Activated CD4-positive, alpha-beta T cell treated with anti-CD3 and anti-CD28 coated beads, Interleukin-2, amount 10 ng/mL, durations not matched to agents 24 days and 14 days (primary cell): ENCODE measurements at regions not wholly inside any gene's neighbourhood (a gene's known extent, or its start where the extent isn't known, plus 50 kb on each side); places are given as distances from the start of the nearest gene placed in this dataset.

ENCODE experiments used
- DNase-seq: peaks from one replicate; pipeline ENCODE4 v3.0.0; 2022
- H3K27ac Mint-ChIP-seq: one replicate; pipeline ENCODE4 v1.8.0; 2022; ENCODE audit warnings: mild to moderate bottlenecking, mixed read lengths
- H3K27me3 Mint-ChIP-seq: one replicate; pipeline ENCODE4 v1.8.0; 2022; ENCODE audit warnings: mixed read lengths
- H3K36me3 Mint-ChIP-seq: one replicate; pipeline ENCODE4 v1.8.0; 2022; ENCODE audit warnings: low read depth, mild to moderate bottlenecking, mixed read lengths
- H3K4me1 Mint-ChIP-seq: one replicate; pipeline ENCODE4 v1.8.0; 2021; ENCODE audit warnings: mixed read lengths
- H3K4me3 Mint-ChIP-seq: one replicate; pipeline ENCODE4 v1.8.0; 2022; ENCODE audit warnings: mild to moderate bottlenecking, moderate library complexity, mixed read lengths
- H3K9me3 Mint-ChIP-seq: one replicate; pipeline ENCODE4 v1.8.0; 2021; ENCODE audit warnings: mixed read lengths
- intact Hi-C: fragments of 100-400 bp; cut with micrococcal nuclease; formaldehyde crosslinking; loops from one replicate; pipeline ENCODE4 v1.15.1; 2023

GRCh38 chr2:118492335-118492734, 355.1 kb downstream of the EN1 start:
- no peaks in the 10 kb centered on the region for H3K36me3 Mint-ChIP-seq
- H3K4me1 Mint-ChIP-seq, result no peaks in the 10 kb centered on the region
- no peaks in the 10 kb centered on the region for H3K27me3 Mint-ChIP-seq
- H3K4me3 Mint-ChIP-seq, result no peak overlapping the region
- no peaks in the 10 kb centered on the region for H3K9me3 Mint-ChIP-seq
- no peak for DNase-seq
- H3K27ac Mint-ChIP-seq, result no peak overlapping the region
- intact Hi-C loops, result no loop called here

DNA sequence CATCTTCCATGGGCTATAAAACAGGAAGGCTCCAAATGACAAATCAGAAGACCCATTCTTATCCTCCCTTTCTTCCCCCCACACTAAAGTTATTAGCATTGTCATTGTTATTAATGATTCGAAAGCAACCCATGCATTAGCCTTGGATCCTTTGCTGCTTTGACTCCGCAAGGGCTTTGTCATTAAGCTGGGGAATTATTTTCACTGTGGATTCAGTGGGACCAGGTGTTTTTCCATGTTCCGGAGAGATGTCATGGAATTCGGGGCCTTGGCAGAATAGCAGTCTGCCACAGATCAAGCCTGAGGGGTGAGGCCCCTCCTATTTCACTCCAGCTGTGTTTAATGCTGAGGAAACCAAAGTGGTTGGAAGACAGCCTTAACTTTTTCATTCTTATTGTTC, 357.1 kb downstream of the EN1 start:
- H3K36me3 Mint-ChIP-seq, result no peaks in the 10 kb centered on the region
- no peaks in the 10 kb centered on the region for H3K9me3 Mint-ChIP-seq

GRCh38 chr2:118489712-118490299, 357.6 kb downstream of the EN1 start:
- no peaks in the 10 kb centered on the region for H3K4me1 Mint-ChIP-seq
- H3K4me3 Mint-ChIP-seq, result no peak overlapping the region
- intact Hi-C loops, result no loop called here
- H3K36me3 Mint-ChIP-seq, result no peaks in the 10 kb centered on the region
- no peaks in the 10 kb centered on the region for H3K27me3 Mint-ChIP-seq
- no peaks in the 10 kb centered on the region for H3K9me3 Mint-ChIP-seq
- H3K27ac Mint-ChIP-seq, result no peak overlapping the region
- DNase-seq, result no peak

More for the DNA sequence above, 357.1 kb downstream of the EN1 start:
- no peak for DNase-seq
- no peak overlapping the region for H3K4me3 Mint-ChIP-seq
- intact Hi-C loops, result no loop called here
- no peak overlapping the region for H3K27ac Mint-ChIP-seq
- H3K27me3 Mint-ChIP-seq, result no peaks in the 10 kb centered on the region
- H3K4me1 Mint-ChIP-seq, result no peaks in the 10 kb centered on the region

GRCh38 chr2:118481299-118481698, 366.1 kb downstream of the EN1 start:
- Mint-ChIP-seq H3K4me3 (no peak overlapping the region), H3K9me3 (no peaks in the 10 kb centered on the region), H3K27ac (no peak overlapping the region), H3K27me3 (peaks cover 3% of the 10 kb centered on the region), H3K36me3 (no peaks in the 10 kb centered on the region), H3K4me1 (no peaks in the 10 kb centered on the region)
- intact Hi-C loops, result no loop called here
- no peak for DNase-seq

DNA sequence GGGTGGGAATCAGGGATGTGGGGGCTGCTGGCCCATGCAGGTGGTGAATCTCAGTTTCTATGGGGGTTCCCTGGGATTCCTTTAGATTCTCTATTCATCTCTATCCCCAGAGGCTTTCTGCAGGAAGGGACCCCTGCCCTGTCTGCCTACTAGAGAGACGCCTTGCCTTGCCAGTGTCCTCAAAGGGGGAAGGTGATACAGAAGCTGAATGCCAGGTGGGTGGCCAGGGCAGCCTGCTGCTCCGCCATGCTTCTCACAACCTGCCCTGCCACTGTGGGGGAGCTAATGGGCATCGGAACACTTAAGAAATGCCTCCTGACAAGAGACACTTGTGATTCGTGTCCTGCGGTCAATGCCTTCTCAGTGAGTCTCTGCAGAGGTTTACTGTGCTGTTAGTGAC, 368.4 kb downstream of the EN1 start:
- intact Hi-C loops, result no loop called here
- H3K36me3 Mint-ChIP-seq, result no peaks in the 10 kb centered on the region

GRCh38 chr2:118477111-118477862, 370.2 kb downstream of the EN1 start:
- H3K27ac Mint-ChIP-seq, result no peak overlapping the region
- no peak for DNase-seq
- peaks cover 3% of the 10 kb centered on the region for H3K27me3 Mint-ChIP-seq
- H3K36me3 Mint-ChIP-seq, result no peaks in the 10 kb centered on the region
- H3K4me3 Mint-ChIP-seq, result no peak overlapping the region
- intact Hi-C loops, result no loop called here
- H3K4me1 Mint-ChIP-seq, result no peaks in the 10 kb centered on the region
- H3K9me3 Mint-ChIP-seq, result no peaks in the 10 kb centered on the region

More for the DNA sequence above, 368.4 kb downstream of the EN1 start:
- DNase-seq, result no peak
- Mint-ChIP-seq H3K9me3 (no peaks in the 10 kb centered on the region), H3K27me3 (peaks cover 3% of the 10 kb centered on the region), H3K27ac (no peak overlapping the region), H3K4me1 (no peaks in the 10 kb centered on the region), H3K4me3 (no peak overlapping the region)

DNA sequence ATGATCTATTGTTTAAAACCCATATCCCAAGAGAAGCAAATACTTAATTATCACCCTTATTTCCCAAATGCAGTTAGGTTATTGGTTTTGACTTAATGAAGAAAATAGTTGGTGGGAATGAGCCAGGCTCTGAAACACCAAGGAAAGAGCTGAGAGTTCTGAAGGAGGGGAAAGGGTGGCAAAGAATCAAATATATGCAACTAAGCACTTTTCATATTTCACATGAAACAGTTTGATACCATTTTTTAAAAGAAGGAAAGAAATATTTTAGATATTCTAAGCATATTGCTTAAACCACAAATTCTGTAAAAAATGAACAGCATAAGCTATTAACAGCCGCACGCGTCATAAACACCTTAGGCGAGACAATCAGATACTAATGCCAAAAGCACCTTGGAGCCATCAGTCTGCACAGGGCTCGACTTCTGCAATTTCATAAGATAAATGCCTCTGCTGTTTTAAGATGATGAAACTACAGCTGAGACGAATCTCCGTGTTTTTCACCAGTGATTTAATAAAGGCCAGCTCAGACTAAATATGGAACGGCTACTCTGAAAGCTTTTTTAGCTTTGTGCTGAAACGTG, 371.7 kb downstream of the EN1 start:
- H3K9me3 Mint-ChIP-seq, result no peaks in the 10 kb centered on the region
- intact Hi-C loops, result no loop called here

GRCh38 chr2:118474541-118474920, 372.9 kb downstream of the EN1 start:
- no peaks in the 10 kb centered on the region for H3K4me1 Mint-ChIP-seq
- H3K27ac Mint-ChIP-seq, result no peak overlapping the region
- no peak overlapping the region for H3K4me3 Mint-ChIP-seq
- no peaks in the 10 kb centered on the region for H3K27me3 Mint-ChIP-seq
- no peaks in the 10 kb centered on the region for H3K9me3 Mint-ChIP-seq
- no peak for DNase-seq
- intact Hi-C loops, result no loop called here
- no peaks in the 10 kb centered on the region for H3K36me3 Mint-ChIP-seq

More for the DNA sequence above, 371.7 kb downstream of the EN1 start:
- Mint-ChIP-seq H3K27ac (no peak overlapping the region), H3K27me3 (no peaks in the 10 kb centered on the region), H3K36me3 (no peaks in the 10 kb centered on the region), H3K4me1 (no peaks in the 10 kb centered on the region), H3K4me3 (no peak overlapping the region)
- DNase-seq, result no peak

- Mint-ChIP-seq H3K9me3 (no peaks in the 10 kb centered on the region), H3K27me3 (peaks cover 3% of the 10 kb centered on the region), H3K4me3 (no peak overlapping the region), H3K36me3 (no peaks in the 10 kb centered on the region), H3K27ac (no peak overlapping the region), H3K4me1 (no peaks in the 10 kb centered on the region)
- intact Hi-C loops, result no loop called here
- DNase-seq, result no peak
These were observed 373.5 kb downstream of the EN1 start for GRCh38 chr2:118473846-118474540.

DNA sequence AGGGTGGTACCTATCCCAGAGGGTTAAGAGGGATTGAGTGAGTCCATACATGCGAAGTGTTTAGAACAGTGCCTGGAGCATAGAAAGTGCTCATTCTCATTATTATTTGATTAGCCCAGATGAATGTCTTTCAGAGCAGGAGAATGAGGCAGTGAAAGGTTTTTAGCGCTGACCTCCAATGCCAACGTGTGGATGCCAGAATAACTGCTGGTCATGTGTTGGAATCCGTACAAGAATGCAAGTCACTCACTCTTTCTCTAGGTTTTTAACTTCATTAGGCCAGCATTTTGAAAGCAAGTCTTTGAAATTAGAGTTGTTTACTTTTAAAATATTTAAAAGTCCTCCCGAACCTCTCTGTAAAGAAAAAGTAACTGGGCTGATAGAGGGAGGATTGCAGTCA, 374.2 kb downstream of the EN1 start:
- H3K4me1 Mint-ChIP-seq, result no peaks in the 10 kb centered on the region
- no peak overlapping the region for H3K27ac Mint-ChIP-seq
- intact Hi-C loops, result no loop called here
- H3K9me3 Mint-ChIP-seq, result no peaks in the 10 kb centered on the region
- H3K27me3 Mint-ChIP-seq, result peaks cover 4% of the 10 kb centered on the region
- no peaks in the 10 kb centered on the region for H3K36me3 Mint-ChIP-seq
- no peak overlapping the region for H3K4me3 Mint-ChIP-seq
- DNase-seq, result no peak

DNA sequence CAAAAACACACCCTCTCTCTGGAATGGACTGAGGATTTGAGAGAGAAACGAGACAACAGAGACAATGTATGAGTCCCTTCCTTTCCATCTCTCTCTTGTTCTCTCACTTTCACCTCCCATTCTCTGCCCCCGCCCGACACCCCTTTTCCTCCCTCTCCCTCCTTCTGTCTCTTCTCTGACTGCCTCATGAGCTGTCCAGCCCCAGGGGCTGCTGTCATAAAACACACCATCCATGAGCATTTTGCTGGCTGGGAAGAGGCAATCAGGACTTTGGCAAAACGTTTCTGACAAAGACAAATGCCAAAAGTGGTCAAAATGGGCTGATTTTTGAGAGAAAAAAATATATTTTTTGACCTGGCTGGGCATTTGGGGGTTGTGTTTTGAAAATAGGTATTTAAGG, 377.2 kb downstream of the EN1 start:
- H3K4me1 Mint-ChIP-seq, result no peaks in the 10 kb centered on the region

DNA sequence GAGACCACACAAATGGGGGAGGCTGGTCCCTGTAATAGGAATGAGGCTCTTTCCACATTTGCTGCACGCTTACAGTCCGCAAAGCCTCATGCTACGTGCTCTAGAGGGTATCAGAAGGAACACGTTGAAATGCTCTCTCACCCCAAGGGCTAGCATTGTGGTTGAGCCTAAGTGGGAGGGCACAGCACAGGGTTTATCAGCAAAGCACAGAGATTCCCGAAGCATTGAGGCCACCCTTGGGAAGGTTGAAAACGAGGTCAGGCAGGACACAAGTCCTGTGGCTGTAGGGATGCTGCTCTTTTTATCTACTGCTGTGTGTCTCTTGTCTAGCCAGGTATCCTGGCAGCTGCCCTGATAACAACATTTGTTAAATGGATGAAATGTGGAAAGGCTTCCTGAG, 378.3 kb downstream of the EN1 start:
- H3K36me3 Mint-ChIP-seq, result no peaks in the 10 kb centered on the region
- no peak for DNase-seq
- no peaks in the 10 kb centered on the region for H3K4me1 Mint-ChIP-seq
- H3K27me3 Mint-ChIP-seq, result peaks cover 6% of the 10 kb centered on the region
- H3K9me3 Mint-ChIP-seq, result no peaks in the 10 kb centered on the region
- H3K4me3 Mint-ChIP-seq, result no peak overlapping the region
- intact Hi-C loops, result no loop called here
- no peak overlapping the region for H3K27ac Mint-ChIP-seq

More for the DNA sequence above, 377.2 kb downstream of the EN1 start:
- Mint-ChIP-seq H3K36me3 (no peaks in the 10 kb centered on the region), H3K9me3 (no peaks in the 10 kb centered on the region), H3K4me3 (no peak overlapping the region), H3K27ac (no peak overlapping the region), H3K27me3 (peaks cover 4% of the 10 kb centered on the region)
- DNase-seq, result no peak
- intact Hi-C loops, result no loop called here

DNA sequence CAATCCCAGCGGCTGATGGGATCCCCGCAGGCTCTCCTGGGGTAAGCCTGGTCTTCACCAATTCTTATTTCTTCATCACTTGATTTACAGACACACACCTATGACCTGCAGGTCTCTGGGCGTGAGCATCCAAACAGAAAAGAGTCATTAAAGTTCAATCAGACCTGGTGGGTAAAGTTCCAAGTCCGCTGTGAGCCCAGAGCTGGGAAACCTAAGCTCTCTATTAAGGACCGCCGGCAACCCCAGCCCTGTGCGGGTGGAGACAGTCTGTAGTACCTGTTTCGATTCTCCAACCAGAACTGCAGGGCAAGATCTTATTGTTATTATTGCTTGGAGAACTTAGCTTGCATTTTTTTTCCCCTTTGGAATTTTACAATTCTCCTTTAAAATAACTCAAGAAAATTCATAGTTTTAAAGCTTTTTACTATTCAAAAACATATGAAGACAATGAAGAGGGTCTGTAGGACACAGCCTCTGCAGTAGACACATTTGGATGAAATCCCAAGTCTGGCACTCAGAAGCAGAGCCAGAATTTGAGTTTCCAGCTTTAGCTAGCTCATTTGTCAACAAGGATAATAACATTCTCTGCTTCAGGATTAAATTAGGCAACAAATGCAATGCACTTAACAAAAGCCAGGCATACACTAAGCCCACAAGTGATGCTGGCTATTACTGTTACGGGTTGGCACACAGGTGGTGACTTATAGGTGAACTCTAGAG, 376.4 kb downstream of the INSIG2 start:
- Mint-ChIP-seq H3K9me3 (no peaks in the 10 kb centered on the region), H3K4me1 (no peaks in the 10 kb centered on the region), H3K36me3 (no peaks in the 10 kb centered on the region), H3K4me3 (no peak overlapping the region), H3K27me3 (peaks cover 6% of the 10 kb centered on the region), H3K27ac (no peak overlapping the region)
- intact Hi-C loops, result no loop called here
- DNase-seq, result no peak

DNA sequence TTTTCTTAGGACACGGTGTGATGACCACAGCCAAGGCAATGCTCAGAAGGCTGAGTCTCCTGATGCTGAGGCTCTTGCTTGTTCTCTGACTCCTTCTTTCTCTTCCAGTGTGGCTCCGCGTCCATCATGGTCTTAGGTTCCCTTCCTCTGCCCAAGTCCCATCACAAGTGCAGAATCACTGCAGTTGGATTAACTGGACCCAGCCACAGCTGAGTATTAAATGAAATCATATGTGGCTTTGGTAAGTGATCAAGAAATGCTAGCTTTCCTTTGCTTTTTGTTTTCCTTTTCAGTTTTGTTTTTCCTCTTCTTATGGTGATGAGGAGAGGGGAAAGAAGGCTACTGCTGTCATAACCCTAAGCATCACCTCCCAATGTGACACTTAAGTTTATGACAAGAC, 375.8 kb downstream of the INSIG2 start:
- H3K4me3 Mint-ChIP-seq, result no peak overlapping the region
- H3K9me3 Mint-ChIP-seq, result no peaks in the 10 kb centered on the region
- no peak overlapping the region for H3K27ac Mint-ChIP-seq
- no peaks in the 10 kb centered on the region for H3K4me1 Mint-ChIP-seq
- intact Hi-C loops, result no loop called here
- H3K36me3 Mint-ChIP-seq, result no peaks in the 10 kb centered on the region
- no peak for DNase-seq
- peaks cover 4% of the 10 kb centered on the region for H3K27me3 Mint-ChIP-seq
